Mesenchymal stem cell (in vitro differentiated cells and primary cell): ENCODE measurements at regions not wholly inside any gene's neighbourhood (a gene's known extent, or its start where the extent isn't known, plus 50 kb on each side); places are given as distances from the start of the nearest gene placed in this dataset.

Experiments
- DNase-seq: peaks from one replicate; pipeline ENCODE4 v3.0.0-alpha.2; 2013
- H2AFZ ChIP-seq: one replicate; pipeline ENCODE4 v1.6.1; 2013; ENCODE audit warnings: low read depth, mild to moderate bottlenecking, control low read depth, inconsistent platforms, low read length, moderate library complexity
- H2AK5ac ChIP-seq: 2 replicates; pipeline ENCODE4 v1.6.1; 2013; ENCODE audit warnings: low read length, moderate library complexity, mild to moderate bottlenecking, inconsistent platforms; ENCODE audit not compliant: severe bottlenecking
- H2BK120ac ChIP-seq: one replicate; pipeline ENCODE4 v1.6.1; 2013; ENCODE audit warnings: low read depth, mild to moderate bottlenecking, inconsistent platforms, low read length, moderate library complexity
- H2BK12ac ChIP-seq, 2 experiments: one replicate each; pipeline ENCODE4 v1.6.1; 2013; ENCODE audit warnings: inconsistent platforms in 2 of 2, low read length in 2 of 2, mild to moderate bottlenecking in 2 of 2, moderate library complexity in 2 of 2, control low read depth in 1 of 2
- H2BK15ac ChIP-seq: one replicate; pipeline ENCODE4 v1.6.1; 2013; ENCODE audit warnings: mild to moderate bottlenecking, low read depth, inconsistent platforms; ENCODE audit not compliant: poor library complexity, severe bottlenecking
- H2BK5ac ChIP-seq: 2 replicates; pipeline ENCODE4 v1.6.1; 2013; ENCODE audit warnings: low read depth, mild to moderate bottlenecking, low read length, control low read depth, inconsistent platforms; ENCODE audit not compliant: poor library complexity, severe bottlenecking
- H3K14ac ChIP-seq, 2 experiments: one replicate each; pipeline ENCODE4 v1.6.1; 2013; ENCODE audit warnings: inconsistent platforms in 2 of 2, low read length in 2 of 2, control low read depth in 1 of 2, mild to moderate bottlenecking in 1 of 2, moderate library complexity in 1 of 2
- H3K18ac ChIP-seq, 2 experiments: one replicate each; pipeline ENCODE4 v1.6.1; 2013; ENCODE audit warnings: inconsistent platforms in 2 of 2, low read length in 2 of 2, control low read depth in 1 of 2, low read depth in 1 of 2, mild to moderate bottlenecking in 1 of 2
- H3K23ac ChIP-seq, 2 experiments: one replicate each; pipeline ENCODE4 v1.6.1; 2013; ENCODE audit warnings: inconsistent platforms in 2 of 2, low read length in 2 of 2, mild to moderate bottlenecking in 2 of 2, moderate library complexity in 2 of 2, control low read depth in 1 of 2
- H3K27ac ChIP-seq: 2 replicates; pipeline ENCODE4 v1.5.1; 2013; ENCODE audit warnings: mild to moderate bottlenecking, moderate library complexity, low read length, control low read depth, inconsistent platforms; ENCODE audit not compliant: poor library complexity, severe bottlenecking
- H3K27me3 ChIP-seq, 2 experiments: 2 replicates each; pipeline versions ENCODE4 v1.6.1 to v1.7.0; 2013; ENCODE audit warnings: low read length in 2 of 2, mild to moderate bottlenecking in 2 of 2, moderate library complexity in 2 of 2, control low read depth in 1 of 2, inconsistent platforms in 1 of 2; ENCODE audit not compliant: control insufficient read depth in 1 of 2, insufficient read depth in 1 of 2
- H3K36me3 ChIP-seq, 2 experiments: 2 replicates each; pipeline versions ENCODE4 v1.6.1 to v1.7.0; 2013; ENCODE audit warnings: low read length in 2 of 2, control low read depth in 1 of 2, inconsistent platforms in 1 of 2, low read depth in 1 of 2, mild to moderate bottlenecking in 1 of 2; ENCODE audit not compliant: insufficient read depth in 2 of 2, control insufficient read depth in 1 of 2
- H3K4ac ChIP-seq, 2 experiments: one replicate each; pipeline ENCODE4 v1.6.1; 2013; ENCODE audit warnings: inconsistent platforms in 2 of 2, low read length in 2 of 2, mild to moderate bottlenecking in 2 of 2, moderate library complexity in 2 of 2, control low read depth in 1 of 2, low read depth in 1 of 2
- H3K4me1 ChIP-seq: 2 replicates; pipeline ENCODE4 v1.6.1; 2013; ENCODE audit warnings: low read depth, low read length, control low read depth; ENCODE audit not compliant: control insufficient read depth, insufficient read depth
- H3K4me2 ChIP-seq: 2 replicates; pipeline ENCODE4 v1.6.1; 2013; ENCODE audit warnings: low read length, mild to moderate bottlenecking, inconsistent platforms; ENCODE audit not compliant: poor library complexity, severe bottlenecking
- H3K4me3 ChIP-seq, 2 experiments: 2 replicates each; pipeline versions ENCODE4 v1.5.1 to v1.7.0; 2013; ENCODE audit warnings: low read length in 2 of 2, mild to moderate bottlenecking in 2 of 2, control low read depth in 1 of 2, low read depth in 1 of 2; ENCODE audit not compliant: insufficient read depth in 1 of 2
- H3K79me1 ChIP-seq: replicated peaks from 2 replicates; pipeline ENCODE4 v1.6.1; 2013; ENCODE audit warnings: mild to moderate bottlenecking, control low read depth, low read length, inconsistent platforms; ENCODE audit not compliant: poor library complexity, severe bottlenecking
- H3K9ac ChIP-seq: 2 replicates; pipeline ENCODE4 v1.7.0; 2013; ENCODE audit warnings: mild to moderate bottlenecking, low read length, moderate library complexity
- H3K9me3 ChIP-seq: 2 replicates; pipeline ENCODE4 v1.7.0; 2013; ENCODE audit warnings: mild to moderate bottlenecking, low read length; ENCODE audit not compliant: control insufficient read depth
- H4K8ac ChIP-seq: one replicate; pipeline ENCODE4 v1.6.1; 2013; ENCODE audit warnings: inconsistent platforms, mild to moderate bottlenecking, low read length, moderate library complexity
- H4K91ac ChIP-seq: one replicate; pipeline ENCODE4 v1.6.1; 2013; ENCODE audit warnings: mild to moderate bottlenecking, low read length, inconsistent platforms
- WGBS: methylation state at CpG from one replicate; pipeline ENCODE4 v1.1.7; 2013; ENCODE audit warnings: mixed read lengths; 5-methylcytosine and 5-hydroxymethylcytosine counted together

GRCh38 chr1:234938924-234939323 is 189.7 kb downstream of the TOMM20 start:
- no peak overlapping the region for H2BK5ac ChIP-seq
- H3K9ac ChIP-seq = no peak overlapping the region
- no peak overlapping the region for H4K91ac ChIP-seq
- DNase-seq = no peak
- peaks cover 2% of the 10 kb centered on the region for H3K4me1 ChIP-seq
- no peak overlapping the region for H2BK12ac ChIP-seq
- WGBS = 63% methylated on average over 6 of the region's 7 CpGs
- H3K27ac ChIP-seq = no peak overlapping the region
- H3K14ac ChIP-seq = no peak overlapping the region
- no peak overlapping the region for H2AK5ac ChIP-seq
- no peaks in the 10 kb centered on the region for H3K79me1 ChIP-seq
- H3K9me3 ChIP-seq = no peaks in the 10 kb centered on the region
- no peak overlapping the region for H2AFZ ChIP-seq
- H3K18ac ChIP-seq = no peak overlapping the region
- no peak overlapping the region for H2BK15ac ChIP-seq
- no peak overlapping the region for H3K4ac ChIP-seq
- H3K36me3 ChIP-seq = no peaks in the 10 kb centered on the region
- H2BK120ac ChIP-seq = no peak overlapping the region
- no peak overlapping the region for H3K4me2 ChIP-seq
- no peak overlapping the region for H3K23ac ChIP-seq
- H3K4me3 ChIP-seq = no peak overlapping the region
- no peaks in the 10 kb centered on the region for H3K27me3 ChIP-seq
- no peak overlapping the region for H4K8ac ChIP-seq

- no peak overlapping the region for H3K14ac ChIP-seq
- H3K79me1 ChIP-seq = no peaks in the 10 kb centered on the region
- no peak overlapping the region for H3K4me2 ChIP-seq
- no peak overlapping the region for H4K8ac ChIP-seq
- WGBS = no CpG with 5 or more reads among the region's 1 CpG
- no peak overlapping the region for H2AK5ac ChIP-seq
- no peak overlapping the region for H2BK5ac ChIP-seq
- H3K4me1 ChIP-seq = peaks cover 5% of the 10 kb centered on the region
- H3K4me3 ChIP-seq = no peak overlapping the region
- no peaks in the 10 kb centered on the region for H3K27me3 ChIP-seq
- no peak overlapping the region for H3K27ac ChIP-seq
- H2AFZ ChIP-seq = no peak overlapping the region
- no peak overlapping the region for H2BK15ac ChIP-seq
- H2BK12ac ChIP-seq = no peak overlapping the region
- H3K18ac ChIP-seq = no peak overlapping the region
- DNase-seq = no peak
- no peaks in the 10 kb centered on the region for H3K36me3 ChIP-seq
- no peak overlapping the region for H4K91ac ChIP-seq
- no peak overlapping the region for H3K23ac ChIP-seq
- H3K9ac ChIP-seq = no peak overlapping the region
- no peak overlapping the region for H3K4ac ChIP-seq
- H2BK120ac ChIP-seq = no peak overlapping the region
- H3K9me3 ChIP-seq = no peaks in the 10 kb centered on the region
Observed at GRCh38 chr1:234938135-234938534, 190.5 kb downstream of the TOMM20 start.

GRCh38 chr1:234936612-234937389 is 191.8 kb downstream of the TOMM20 start:
- Histone ChIP-seq H2AFZ (no peak overlapping the region), H4K91ac (no peak overlapping the region), H2BK12ac (no peak overlapping the region), H3K36me3 (no peaks in the 10 kb centered on the region), H3K79me1 (no peaks in the 10 kb centered on the region), H4K8ac (no peak overlapping the region), H3K18ac (no peak overlapping the region), H3K23ac (no peak overlapping the region), H3K4me3 (no peak overlapping the region), H3K9ac (no peak overlapping the region), H3K4me1 (peaks cover 6% of the 10 kb centered on the region), H3K27me3 (no peaks in the 10 kb centered on the region), H3K27ac (no peak overlapping the region), H3K4ac (no peak overlapping the region), H3K4me2 (no peak overlapping the region), H2BK120ac (no peak overlapping the region), H3K14ac (no peak overlapping the region), H2BK15ac (no peak overlapping the region), H2BK5ac (no peak overlapping the region), H3K9me3 (no peaks in the 10 kb centered on the region), H2AK5ac (no peak overlapping the region)
- 100% methylated on average over 4 of the region's 7 CpGs for WGBS
- DNase-seq = peak; percentile 24

GRCh38 chr1:234934611-234935033 is 194.0 kb downstream of the TOMM20 start:
- WGBS = 10% methylated on average over 6 of the region's 7 CpGs

More at GRCh38 chr1:234934611-234935033, 194.0 kb downstream of the TOMM20 start:
- H2AK5ac ChIP-seq = no peak overlapping the region
- H3K4me2 ChIP-seq = no peak overlapping the region
- peaks cover 6% of the 10 kb centered on the region for H3K4me1 ChIP-seq
- no peak overlapping the region for H4K8ac ChIP-seq
- H2BK5ac ChIP-seq = no peak overlapping the region
- H2BK15ac ChIP-seq = no peak overlapping the region
- H2BK120ac ChIP-seq = no peak overlapping the region
- no peak overlapping the region for H2BK12ac ChIP-seq
- no peaks in the 10 kb centered on the region for H3K79me1 ChIP-seq
- H3K27ac ChIP-seq = no peak overlapping the region
- H3K9me3 ChIP-seq = no peaks in the 10 kb centered on the region
- H3K36me3 ChIP-seq = no peaks in the 10 kb centered on the region
- DNase-seq = peak; percentile 99
- no peak overlapping the region for H3K18ac ChIP-seq
- no peak overlapping the region for H3K4me3 ChIP-seq
- no peak overlapping the region for H4K91ac ChIP-seq
- no peak overlapping the region for H3K14ac ChIP-seq
- H3K27me3 ChIP-seq = no peaks in the 10 kb centered on the region
- no peak overlapping the region for H3K23ac ChIP-seq
- H3K9ac ChIP-seq = no peak overlapping the region
- no peak overlapping the region for H2AFZ ChIP-seq
- no peak overlapping the region for H3K4ac ChIP-seq
